ENCODE measurements at regions not wholly inside any gene's neighbourhood (a gene's known extent, or its start where the extent isn't known, plus 50 kb on each side); places are given as distances from the start of the nearest gene placed in this dataset.

GRCh38 chr5:6269925-6270324 lies 108.4 kb downstream of the MED10 start:
- TF ChIP-seq CTCF (conservative IDR thresholded peaks at IDR 0.05 in 1 of 2, IDR thresholded peaks at IDR 0.05 in 1 of 2; ENCODE audit: low read depth in 1 of 2, low read length in 2 of 2) = no peak
- TF ChIP-seq EZH2 (IDR thresholded peaks at IDR 0.05; ENCODE audit: low read length, missing control alignments) = no peak

Measured in fibroblast of lung (primary cell).